Type B pancreatic cell (in vitro differentiated cells): ENCODE measurements at regions not wholly inside any gene's neighbourhood (a gene's known extent, or its start where the extent isn't known, plus 50 kb on each side); places are given as distances from the start of the nearest gene placed in this dataset.

Experiments used
- DNase-seq: peaks from one replicate; pipeline ENCODE4 v3.0.0; 2021; ENCODE audit warnings: mixed read lengths; ENCODE audit not compliant: unreplicated experiment; ENCODE audit errors: extremely low spot score
- H3K27ac Mint-ChIP-seq: 2 replicates; pipeline ENCODE4 v1.8.0; 2021; ENCODE audit warnings: mild to moderate bottlenecking, mixed read lengths
- H3K27me3 Mint-ChIP-seq: 2 replicates; pipeline ENCODE4 v1.8.0; 2021; ENCODE audit warnings: mixed read lengths
- H3K36me3 Mint-ChIP-seq: 2 replicates; pipeline ENCODE4 v1.8.0; 2021; ENCODE audit warnings: mixed read lengths
- H3K4me1 Mint-ChIP-seq: one replicate; pipeline ENCODE4 v1.8.0; 2021; ENCODE audit warnings: mixed read lengths; ENCODE audit not compliant: unreplicated experiment
- H3K4me3 Mint-ChIP-seq: 2 replicates; pipeline ENCODE4 v1.8.0; 2021; ENCODE audit warnings: mild to moderate bottlenecking, mixed read lengths
- H3K9me3 Mint-ChIP-seq: 2 replicates; pipeline ENCODE4 v1.8.0; 2021; ENCODE audit warnings: mixed read lengths
- CTCF ChIP-seq: fragments of 200-600 bp; sonication (generic); conservative IDR thresholded peaks from 2 replicates; pipeline ENCODE4 v1.5.0; 2021; ENCODE audit warnings: antibody characterized with exemption, mild to moderate bottlenecking

- Mint-ChIP-seq H3K36me3 (no peaks in the 10 kb centered on the region), H3K27me3 (peaks cover 16% of the 10 kb centered on the region), H3K27ac (no peak overlapping the region), H3K9me3 (no peaks in the 10 kb centered on the region), H3K4me1 (peaks cover 25% of the 10 kb centered on the region), H3K4me3 (no peak overlapping the region)
- TF ChIP-seq CTCF, result no peak
- DNase-seq, result no peak
Observed at GRCh38 chr11:112751772-112752171, 209.4 kb upstream of the NCAM1 start.

GRCh38 chr11:112752563-112752962, 208.7 kb upstream of the NCAM1 start:
- H3K27ac Mint-ChIP-seq, result no peak overlapping the region
- H3K9me3 Mint-ChIP-seq, result no peaks in the 10 kb centered on the region
- H3K4me3 Mint-ChIP-seq, result no peak overlapping the region
- H3K36me3 Mint-ChIP-seq, result no peaks in the 10 kb centered on the region
- DNase-seq, result no peak
- TF ChIP-seq CTCF, result no peak
- peaks cover 24% of the 10 kb centered on the region for H3K4me1 Mint-ChIP-seq
- H3K27me3 Mint-ChIP-seq, result peaks cover 15% of the 10 kb centered on the region

GRCh38 chr11:112753706-112754105, 207.5 kb upstream of the NCAM1 start:
- Mint-ChIP-seq H3K36me3 (no peaks in the 10 kb centered on the region), H3K9me3 (no peaks in the 10 kb centered on the region), H3K4me1 (peaks cover 12% of the 10 kb centered on the region), H3K4me3 (no peak overlapping the region), H3K27me3 (peaks cover 4% of the 10 kb centered on the region), H3K27ac (no peak overlapping the region)
- no peak for DNase-seq
- no peak for TF ChIP-seq CTCF

- peaks cover 4% of the 10 kb centered on the region for H3K4me1 Mint-ChIP-seq
- H3K27ac Mint-ChIP-seq, result no peak overlapping the region
- peaks cover 3% of the 10 kb centered on the region for H3K27me3 Mint-ChIP-seq
- no peak for DNase-seq
- no peaks in the 10 kb centered on the region for H3K9me3 Mint-ChIP-seq
- no peak overlapping the region for H3K4me3 Mint-ChIP-seq
- no peaks in the 10 kb centered on the region for H3K36me3 Mint-ChIP-seq
- TF ChIP-seq CTCF, result no peak
Observed at GRCh38 chr11:112759418-112759817, 201.8 kb upstream of the NCAM1 start.

GRCh38 chr11:112760396-112761059, 200.7 kb upstream of the NCAM1 start:
- peaks cover 4% of the 10 kb centered on the region for H3K4me1 Mint-ChIP-seq
- no peak overlapping the region for H3K4me3 Mint-ChIP-seq
- DNase-seq, result no peak
- H3K27ac Mint-ChIP-seq, result no peak overlapping the region
- H3K9me3 Mint-ChIP-seq, result no peaks in the 10 kb centered on the region
- TF ChIP-seq CTCF, result no peak
- no peaks in the 10 kb centered on the region for H3K36me3 Mint-ChIP-seq
- H3K27me3 Mint-ChIP-seq, result peaks cover 3% of the 10 kb centered on the region
